HepG2 (cell line): ENCODE measurements at regions not wholly inside any gene's neighbourhood (a gene's known extent, or its start where the extent isn't known, plus 50 kb on each side); places are given as distances from the start of the nearest gene placed in this dataset.

Source experiments
- ATF1 ChIP-seq: IDR thresholded peaks from 2 replicates; pipeline ENCODE4 v1.6.1; 2016; ENCODE audit warnings: mild to moderate bottlenecking, control low read depth
- EHMT2 ChIP-seq: fragments of 200-600 bp; sonication (generic); IDR thresholded peaks from 2 replicates; pipeline ENCODE4 v1.7.0; 2017; ENCODE audit warnings: antibody characterized with exemption, low read depth, low read length, borderline replicate concordance
- JUN ChIP-seq: sonication (generic); formaldehyde crosslinking; IDR thresholded peaks from 2 replicates; pipeline ENCODE4 v1.4.0; 2020; ENCODE audit warnings: mild to moderate bottlenecking, missing genetic modification reagents
- MED8 ChIP-seq: sonication (generic); formaldehyde crosslinking; IDR thresholded peaks from 2 replicates; pipeline ENCODE4 v1.8.1; 2023; ENCODE audit warnings: mild to moderate bottlenecking, missing genetic modification reagents; ENCODE audit not compliant: insufficient replicate concordance
- MIER2 ChIP-seq: IDR thresholded peaks from 2 replicates; pipeline ENCODE4 v1.6.1; 2016; ENCODE audit warnings: missing biosample characterization, missing genetic modification reagents
- MIXL1 ChIP-seq: IDR thresholded peaks from 2 replicates; pipeline ENCODE4 v1.6.1; 2016
- NFIC ChIP-seq: IDR thresholded peaks from 2 replicates; pipeline ENCODE4 v1.6.1; 2012; ENCODE audit warnings: mild to moderate bottlenecking, low read length, inconsistent platforms
- NR2F1 ChIP-seq, 2 experiments: fragments of 450-650 bp in 1 of 2; formaldehyde crosslinking in 1 of 2; IDR thresholded peaks; 2 replicates each; pipeline versions ENCODE4 v1.5.0 to v1.6.1; 2016 to 2020; ENCODE audit warnings: mild to moderate bottlenecking in 1 of 2, missing compliant biosample characterization in 1 of 2, missing genetic modification reagents in 1 of 2, moderate library complexity in 1 of 2
- RAD21 ChIP-seq: fragments of 450-650 bp; formaldehyde crosslinking; IDR thresholded peaks from 2 replicates; pipeline ENCODE4 v1.5.0; 2020; ENCODE audit warnings: mild to moderate bottlenecking
- RBFOX2 ChIP-seq: fragments of 200-400 bp; formaldehyde crosslinking; IDR thresholded peaks from 2 replicates; pipeline ENCODE4 v1.6.1; 2017; ENCODE audit warnings: low read depth, mild to moderate bottlenecking, low read length
- SAFB2 ChIP-seq: sonication (generic); formaldehyde crosslinking; IDR thresholded peaks from 2 replicates; pipeline ENCODE4 v1.5.1; 2020; ENCODE audit warnings: missing genetic modification reagents, low read depth, mild to moderate bottlenecking, borderline replicate concordance
- SOX5 ChIP-seq: IDR thresholded peaks from 2 replicates; pipeline ENCODE4 v1.6.1; 2016; ENCODE audit warnings: borderline replicate concordance
- SP140L ChIP-seq: sonication (generic); formaldehyde crosslinking; IDR thresholded peaks from 2 replicates; pipeline ENCODE4 v1.4.0; 2020; ENCODE audit warnings: missing genetic modification reagents, borderline replicate concordance
- SP5 ChIP-seq: IDR thresholded peaks from 2 replicates; pipeline ENCODE4 v1.6.1; 2016; ENCODE audit warnings: low read depth, borderline replicate concordance
- TBX3 ChIP-seq: fragments of 450-650 bp; IDR thresholded peaks from 2 replicates; pipeline ENCODE4 v1.6.1; 2017; ENCODE audit warnings: antibody characterized with exemption, mild to moderate bottlenecking, inconsistent platforms, borderline replicate concordance
- ZBTB3 ChIP-seq: sonication (generic); formaldehyde crosslinking; IDR thresholded peaks from 2 replicates; pipeline ENCODE4 v1.4.0; 2020; ENCODE audit warnings: low read depth, mild to moderate bottlenecking, moderate library complexity, missing genetic modification reagents, borderline replicate concordance
- ZFP1 ChIP-seq: IDR thresholded peaks from 2 replicates; pipeline ENCODE4 v1.6.1; 2016
- ZNF12 ChIP-seq: sonication (generic); formaldehyde crosslinking; IDR thresholded peaks from 2 replicates; pipeline ENCODE4 v1.5.0; 2020; ENCODE audit warnings: missing genetic modification reagents
- ZNF253 ChIP-seq: sonication (generic); formaldehyde crosslinking; IDR thresholded peaks from 2 replicates; pipeline ENCODE4 v1.8.0; 2022; ENCODE audit warnings: mild to moderate bottlenecking, missing genetic modification reagents, borderline replicate concordance
- ZNF331 ChIP-seq: sonication (generic); formaldehyde crosslinking; IDR thresholded peaks from 2 replicates; pipeline ENCODE4 v1.4.0; 2020; ENCODE audit warnings: missing genetic modification reagents
- ZNF335 ChIP-seq: sonication (generic); formaldehyde crosslinking; IDR thresholded peaks from 2 replicates; pipeline ENCODE4 v1.4.0; 2020; ENCODE audit warnings: missing genetic modification reagents
- TF ChIP-seq, protein P1 (sequence below): sonication (generic); formaldehyde crosslinking; IDR thresholded peaks from 2 replicates; pipeline ENCODE4 v1.4.0; 2020; ENCODE audit warnings: missing genetic modification reagents, low read depth, mild to moderate bottlenecking, borderline replicate concordance
- TF ChIP-seq, protein P2 (sequence below): sonication (generic); formaldehyde crosslinking; IDR thresholded peaks from 2 replicates; pipeline ENCODE4 v1.4.0; 2020; ENCODE audit warnings: mild to moderate bottlenecking, missing genetic modification reagents
- TF ChIP-seq, protein P3 (sequence below): sonication (generic); formaldehyde crosslinking; IDR thresholded peaks from 2 replicates; pipeline ENCODE4 v1.4.0; 2020; ENCODE audit warnings: low read depth, mild to moderate bottlenecking, missing genetic modification reagents
- TF ChIP-seq, protein P4 (sequence below): sonication (generic); formaldehyde crosslinking; IDR thresholded peaks from 2 replicates; pipeline ENCODE4 v1.9.0; 2021; ENCODE audit warnings: missing genetic modification reagents, mild to moderate bottlenecking, borderline replicate concordance
- TF ChIP-seq, protein P5 (sequence below): sonication (generic); formaldehyde crosslinking; IDR thresholded peaks from 2 replicates; pipeline ENCODE4 v1.8.0; 2022; ENCODE audit warnings: missing genetic modification reagents, mild to moderate bottlenecking, moderate library complexity, borderline replicate concordance

DNA sequence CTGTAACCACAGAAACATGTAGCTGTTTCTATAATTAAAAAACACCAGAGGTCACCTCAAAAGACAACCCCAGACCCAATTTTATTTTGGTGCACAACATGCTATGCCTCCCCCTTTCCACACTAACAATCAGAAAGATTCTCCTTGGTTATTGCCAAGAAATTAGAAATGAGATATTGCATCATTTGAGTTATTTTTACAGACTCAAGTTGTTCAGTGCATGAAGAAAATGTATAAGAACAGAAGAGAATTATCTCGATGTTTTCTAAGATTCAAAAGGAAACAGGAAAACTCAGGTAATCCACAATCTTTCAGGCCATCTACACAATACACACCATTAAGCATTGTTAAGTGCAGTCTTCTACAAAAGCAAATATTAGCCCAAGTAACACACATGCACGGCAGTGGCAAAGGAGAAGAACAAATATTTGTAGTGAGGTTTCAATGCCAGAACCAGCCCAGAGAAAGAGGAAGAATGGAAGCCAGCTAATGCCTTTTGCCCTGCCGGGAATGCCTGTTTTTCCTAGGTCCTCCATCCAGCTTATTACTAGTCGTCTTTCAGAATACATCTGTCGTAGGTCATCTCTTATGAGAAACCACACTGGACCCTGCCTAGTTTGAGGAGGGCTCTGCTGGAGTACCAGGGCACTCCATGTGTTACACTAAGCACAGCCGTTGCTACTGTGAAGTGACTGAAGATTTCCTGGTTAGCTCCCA is 67.6 kb upstream of the C1GALT1 start (continued):
- TF ChIP-seq, protein P1, sequence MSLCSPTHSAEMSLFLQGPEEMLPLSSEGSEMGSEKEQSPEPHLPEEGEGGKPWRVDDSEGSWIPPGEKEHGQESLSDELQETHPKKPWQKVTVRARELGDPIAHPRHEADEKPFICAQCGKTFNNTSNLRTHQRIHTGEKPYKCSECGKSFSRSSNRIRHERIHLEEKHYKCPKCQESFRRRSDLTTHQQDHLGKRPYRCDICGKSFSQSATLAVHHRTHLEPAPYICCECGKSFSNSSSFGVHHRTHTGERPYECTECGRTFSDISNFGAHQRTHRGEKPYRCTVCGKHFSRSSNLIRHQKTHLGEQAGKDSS (CRISPR knock-in tag) = peak; percentile 58; the same call in 1 of the 2 replicates
- TF ChIP-seq SAFB2 (CRISPR knock-in tag) (no peak), RBFOX2 (peak; percentile 60; the same call in 1 of the 2 replicates), ZNF331 (CRISPR knock-in tag) (peak; percentile 78), MED8 (CRISPR knock-in tag) (no peak), ZBTB3 (no peak), ZNF335 (CRISPR knock-in tag) (no peak), ZNF253 (CRISPR knock-in tag) (no peak), ZNF12 (CRISPR knock-in tag) (0 out of 2 replicates have a peak, but pooled peaks have one; percentile 45), RAD21 (no peak; the same call in 1 of the 2 replicates), MIER2 (peak; percentile 35; the same call in 1 of the 2 replicates), NFIC (peak; percentile 95), EHMT2 (no peak), NR2F1 (CRISPR knock-in tag; IDR thresholded peaks at IDR 0.05) (peak; percentile 37 to 55; a peak in 3 of 4 replicates), TBX3 (peak; percentile 98), ZFP1 (CRISPR knock-in tag) (peak; percentile 83), MIXL1 (CRISPR knock-in tag) (peak; percentile 88), SP140L (0 out of 2 replicates have a peak, but pooled peaks have one; percentile 10), ATF1 (peak; percentile 71; the same call in 1 of the 2 replicates), JUN (CRISPR knock-in tag) (peak; percentile 64; the same call in 1 of the 2 replicates), SOX5 (CRISPR knock-in tag) (peak; percentile 99), SP5 (CRISPR knock-in tag) (peak; percentile 58; the same call in 1 of the 2 replicates)
- TF ChIP-seq, protein P2, sequence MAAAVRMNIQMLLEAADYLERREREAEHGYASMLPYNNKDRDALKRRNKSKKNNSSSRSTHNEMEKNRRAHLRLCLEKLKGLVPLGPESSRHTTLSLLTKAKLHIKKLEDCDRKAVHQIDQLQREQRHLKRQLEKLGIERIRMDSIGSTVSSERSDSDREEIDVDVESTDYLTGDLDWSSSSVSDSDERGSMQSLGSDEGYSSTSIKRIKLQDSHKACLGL = no peak
- TF ChIP-seq, protein P3, sequence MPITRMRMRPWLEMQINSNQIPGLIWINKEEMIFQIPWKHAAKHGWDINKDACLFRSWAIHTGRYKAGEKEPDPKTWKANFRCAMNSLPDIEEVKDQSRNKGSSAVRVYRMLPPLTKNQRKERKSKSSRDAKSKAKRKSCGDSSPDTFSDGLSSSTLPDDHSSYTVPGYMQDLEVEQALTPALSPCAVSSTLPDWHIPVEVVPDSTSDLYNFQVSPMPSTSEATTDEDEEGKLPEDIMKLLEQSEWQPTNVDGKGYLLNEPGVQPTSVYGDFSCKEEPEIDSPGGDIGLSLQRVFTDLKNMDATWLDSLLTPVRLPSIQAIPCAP = no peak
- TF ChIP-seq, protein P4, sequence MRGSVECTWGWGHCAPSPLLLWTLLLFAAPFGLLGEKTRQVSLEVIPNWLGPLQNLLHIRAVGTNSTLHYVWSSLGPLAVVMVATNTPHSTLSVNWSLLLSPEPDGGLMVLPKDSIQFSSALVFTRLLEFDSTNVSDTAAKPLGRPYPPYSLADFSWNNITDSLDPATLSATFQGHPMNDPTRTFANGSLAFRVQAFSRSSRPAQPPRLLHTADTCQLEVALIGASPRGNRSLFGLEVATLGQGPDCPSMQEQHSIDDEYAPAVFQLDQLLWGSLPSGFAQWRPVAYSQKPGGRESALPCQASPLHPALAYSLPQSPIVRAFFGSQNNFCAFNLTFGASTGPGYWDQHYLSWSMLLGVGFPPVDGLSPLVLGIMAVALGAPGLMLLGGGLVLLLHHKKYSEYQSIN = no peak
- TF ChIP-seq, protein P5, sequence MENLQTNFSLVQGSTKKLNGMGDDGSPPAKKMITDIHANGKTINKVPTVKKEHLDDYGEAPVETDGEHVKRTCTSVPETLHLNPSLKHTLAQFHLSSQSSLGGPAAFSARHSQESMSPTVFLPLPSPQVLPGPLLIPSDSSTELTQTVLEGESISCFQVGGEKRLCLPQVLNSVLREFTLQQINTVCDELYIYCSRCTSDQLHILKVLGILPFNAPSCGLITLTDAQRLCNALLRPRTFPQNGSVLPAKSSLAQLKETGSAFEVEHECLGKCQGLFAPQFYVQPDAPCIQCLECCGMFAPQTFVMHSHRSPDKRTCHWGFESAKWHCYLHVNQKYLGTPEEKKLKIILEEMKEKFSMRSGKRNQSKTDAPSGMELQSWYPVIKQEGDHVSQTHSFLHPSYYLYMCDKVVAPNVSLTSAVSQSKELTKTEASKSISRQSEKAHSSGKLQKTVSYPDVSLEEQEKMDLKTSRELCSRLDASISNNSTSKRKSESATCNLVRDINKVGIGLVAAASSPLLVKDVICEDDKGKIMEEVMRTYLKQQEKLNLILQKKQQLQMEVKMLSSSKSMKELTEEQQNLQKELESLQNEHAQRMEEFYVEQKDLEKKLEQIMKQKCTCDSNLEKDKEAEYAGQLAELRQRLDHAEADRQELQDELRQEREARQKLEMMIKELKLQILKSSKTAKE (CRISPR knock-in tag) = peak; percentile 82
